KG1 (cell line): ENCODE measurements at regions not wholly inside any gene's neighbourhood (a gene's known extent, or its start where the extent isn't known, plus 50 kb on each side); places are given as distances from the start of the nearest gene placed in this dataset.

ENCODE experiments used
- DNase-seq: peaks from one replicate; lab custom pipeline; 2025; lab: John Stamatoyannopoulos, UW

DNA sequence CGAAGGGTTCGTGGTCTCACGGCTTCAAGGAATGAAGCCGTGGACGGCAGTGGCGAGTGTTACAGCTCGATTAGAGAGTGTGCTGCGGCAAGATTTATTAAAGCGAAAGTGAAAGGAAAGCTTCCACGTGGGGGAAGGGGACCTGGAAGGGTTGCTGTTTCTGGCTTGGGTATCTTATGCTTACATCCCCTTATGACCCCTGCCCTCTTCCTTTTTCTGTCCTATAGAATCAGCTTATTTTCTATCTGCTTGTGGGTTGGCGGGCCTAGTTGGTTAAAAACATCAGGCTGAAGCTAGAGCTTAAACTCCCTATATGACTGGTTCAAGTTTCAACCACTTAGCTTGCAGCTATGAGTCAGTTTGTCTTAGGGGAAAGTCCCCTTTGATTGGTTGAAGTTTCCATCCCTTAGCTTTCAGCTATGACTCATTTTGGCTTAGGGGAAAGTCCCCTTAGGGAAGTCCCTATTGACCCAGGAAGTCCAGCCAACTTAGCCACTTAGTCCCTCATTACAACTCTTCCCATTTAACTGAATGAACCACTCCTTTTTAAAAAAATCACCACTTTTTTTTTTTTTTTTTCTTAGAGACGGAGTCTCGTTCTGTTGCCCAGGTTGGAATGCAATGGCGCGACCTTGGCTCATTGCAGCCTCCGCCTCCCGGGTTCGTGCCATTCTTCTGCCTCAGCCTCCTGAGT is 1494.7 kb upstream of the TMEM132C start:
- DNase-seq, result no peak

DNA sequence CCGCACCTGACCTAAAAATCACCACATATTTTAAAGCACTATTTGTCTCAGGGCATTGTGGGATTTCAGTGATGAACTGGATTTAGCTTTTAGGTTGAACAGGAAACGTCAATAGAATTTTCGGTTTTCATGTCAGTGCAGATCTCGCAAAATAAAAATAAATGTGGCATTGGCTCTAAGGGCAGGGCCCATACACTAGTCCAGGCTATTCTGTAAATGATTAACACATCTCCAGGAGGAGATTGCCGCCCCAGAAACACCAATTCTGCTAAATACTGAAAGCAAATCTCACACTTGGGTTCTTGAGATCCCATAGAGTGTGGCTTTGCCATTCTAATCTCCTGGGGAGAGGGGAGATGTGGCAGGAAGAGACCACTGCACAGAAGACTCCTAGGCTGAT is 1494.0 kb upstream of the TMEM132C start:
- no peak for DNase-seq

DNA sequence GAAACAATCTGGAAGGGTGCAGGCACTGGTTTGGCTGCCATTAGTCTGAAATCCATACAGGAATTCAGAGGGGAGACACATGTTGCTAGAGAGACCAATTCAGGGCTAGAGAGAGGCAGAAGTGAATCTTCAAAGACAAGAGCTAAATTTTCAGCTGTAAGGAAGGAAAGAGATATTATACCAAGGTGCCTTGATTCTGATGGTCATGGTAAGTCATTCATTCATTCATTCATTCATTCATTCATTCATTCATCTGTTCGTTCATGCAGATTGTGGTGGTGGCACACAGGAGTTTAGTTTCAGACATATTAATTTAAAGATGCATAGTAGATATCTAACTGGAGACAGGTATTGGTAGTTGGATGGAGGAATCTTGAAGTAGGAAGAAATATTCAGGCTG is 1493.5 kb upstream of the TMEM132C start:
- DNase-seq, result no peak

DNA sequence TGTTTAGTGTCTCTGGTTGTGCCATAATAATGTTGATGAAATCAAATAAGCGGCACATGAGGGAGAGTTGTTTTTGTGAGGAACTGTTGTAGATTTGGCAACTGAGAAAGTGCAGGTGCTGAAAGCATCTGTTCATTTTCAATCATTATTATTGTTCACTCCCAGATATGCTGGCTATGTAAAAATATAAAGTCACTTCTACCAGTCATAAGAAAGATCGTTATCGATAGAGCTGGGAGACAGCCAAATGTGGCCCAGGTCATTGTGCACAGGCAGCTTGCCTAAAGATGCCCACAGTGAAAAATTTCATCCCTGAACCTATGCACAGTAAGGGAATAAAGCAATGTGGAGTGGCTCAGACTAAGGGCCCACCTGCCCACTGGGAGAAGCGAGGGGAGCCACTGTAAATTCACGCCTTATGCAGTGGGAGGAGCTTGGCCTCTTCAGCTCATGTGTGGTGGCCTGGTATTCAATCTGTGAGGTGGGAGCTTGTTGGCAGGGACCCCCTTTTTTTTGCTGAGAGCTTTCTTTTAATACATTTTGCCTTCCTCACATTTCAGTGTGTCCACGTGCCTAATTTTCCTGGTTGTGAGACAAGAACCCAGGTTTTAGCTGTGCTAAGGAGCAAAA is 1490.8 kb upstream of the TMEM132C start:
- DNase-seq, result no peak

DNA sequence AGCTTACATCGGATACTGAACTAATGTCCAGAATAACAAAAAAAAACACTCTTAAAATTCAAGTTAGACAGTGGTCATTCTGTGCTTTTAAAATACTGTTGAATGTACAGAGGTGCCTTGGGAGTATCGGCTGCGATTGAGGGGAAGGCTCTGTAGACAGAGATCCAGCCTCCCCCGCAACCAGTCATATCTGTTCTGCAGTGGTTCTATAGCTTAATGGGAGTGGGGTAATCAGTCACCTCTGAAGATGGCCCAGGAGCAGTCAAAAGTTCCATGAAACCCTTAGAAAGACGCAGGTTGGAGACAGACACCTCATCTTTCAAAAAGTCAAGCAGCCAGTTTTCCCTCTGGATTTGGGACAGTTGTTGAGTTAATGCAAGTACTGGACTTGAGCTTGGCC is 1486.6 kb upstream of the TMEM132C start:
- DNase-seq, result no peak

DNA sequence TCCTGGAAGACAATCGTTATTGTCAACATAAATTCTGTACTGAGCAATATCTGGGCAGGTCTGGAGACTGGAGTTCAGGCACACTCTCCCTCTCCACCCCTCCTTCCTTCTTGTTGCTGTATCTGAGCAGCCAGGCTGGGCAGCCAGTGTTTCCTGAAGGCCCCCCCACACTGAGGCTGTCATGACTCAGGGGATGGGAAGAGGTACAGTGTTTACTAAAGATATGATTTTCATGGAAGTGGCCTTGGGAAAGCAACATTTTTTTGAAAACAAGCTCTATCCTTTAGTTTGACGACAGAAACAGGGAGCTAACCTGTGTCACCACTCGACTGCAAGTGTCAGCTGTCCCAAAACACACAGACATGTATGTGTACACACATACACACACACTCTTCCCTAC is 1485.4 kb upstream of the TMEM132C start:
- DNase-seq, result no peak

DNA sequence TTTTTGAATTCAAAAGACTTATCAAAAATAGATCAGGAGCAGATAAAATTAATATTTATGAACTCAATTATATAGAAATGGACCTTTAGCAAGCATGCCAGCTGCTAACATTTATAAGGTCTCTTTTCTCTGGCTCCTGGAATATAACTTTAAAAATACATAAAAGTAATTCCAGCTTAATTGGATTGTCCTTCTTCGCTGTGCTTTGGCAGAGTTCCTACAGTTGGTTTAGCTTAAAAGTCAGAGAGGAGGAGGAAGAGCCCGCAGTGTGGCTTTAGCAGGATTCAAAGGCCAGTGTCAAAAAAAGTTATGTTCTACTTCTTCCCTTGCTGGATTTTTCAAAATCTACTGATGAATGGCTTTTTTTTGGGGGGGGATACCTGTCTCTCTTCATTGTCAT is 1484.9 kb upstream of the TMEM132C start:
- DNase-seq, result no peak

DNA sequence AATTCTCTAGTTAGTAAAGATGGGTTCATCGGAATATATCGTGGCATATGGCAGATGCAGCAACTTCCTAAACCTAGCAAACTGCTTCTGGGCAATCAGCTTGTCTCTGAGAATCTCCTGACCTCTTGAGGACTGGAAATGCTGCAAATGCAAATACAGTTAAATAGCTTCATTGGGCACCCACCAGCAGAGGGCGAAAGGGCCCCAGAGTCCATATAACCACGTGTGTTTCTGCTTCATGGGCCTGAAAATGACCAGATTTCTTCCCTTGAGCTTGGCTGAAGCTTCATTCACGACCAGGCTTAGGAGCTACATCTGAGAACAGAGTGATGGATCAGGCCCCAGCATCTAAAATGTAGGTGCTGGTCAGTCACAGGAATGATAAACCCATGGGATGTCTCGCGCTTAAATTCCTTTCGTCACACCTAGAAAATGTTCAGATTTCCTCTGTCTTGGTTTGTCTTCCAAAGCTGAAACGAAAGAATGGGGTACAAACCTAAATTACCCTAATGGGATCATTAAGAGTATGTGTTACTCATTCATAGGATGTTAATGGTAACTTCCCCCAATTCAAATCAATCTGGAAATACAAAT is 1482.5 kb upstream of the TMEM132C start:
- peak; percentile 13 for DNase-seq

DNA sequence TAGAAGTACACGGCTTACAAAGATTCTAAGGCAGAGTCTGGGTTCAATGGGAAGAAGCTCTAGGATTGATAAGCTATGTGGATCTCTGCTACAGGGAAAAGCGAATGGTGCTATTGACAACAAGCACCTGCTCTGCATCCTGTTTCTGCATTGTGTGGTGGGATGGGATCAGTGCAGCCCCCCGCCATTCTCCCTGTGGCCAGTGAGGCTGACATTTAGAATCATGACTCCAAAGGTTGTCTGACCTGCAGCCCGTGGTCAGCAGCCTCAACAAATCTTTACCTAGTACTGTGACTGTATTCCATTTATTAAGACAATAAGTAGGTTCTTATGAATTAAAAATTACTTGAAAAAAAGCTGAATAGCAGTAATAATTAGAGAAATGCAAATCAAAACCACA is 1477.0 kb upstream of the TMEM132C start:
- no peak for DNase-seq

DNA sequence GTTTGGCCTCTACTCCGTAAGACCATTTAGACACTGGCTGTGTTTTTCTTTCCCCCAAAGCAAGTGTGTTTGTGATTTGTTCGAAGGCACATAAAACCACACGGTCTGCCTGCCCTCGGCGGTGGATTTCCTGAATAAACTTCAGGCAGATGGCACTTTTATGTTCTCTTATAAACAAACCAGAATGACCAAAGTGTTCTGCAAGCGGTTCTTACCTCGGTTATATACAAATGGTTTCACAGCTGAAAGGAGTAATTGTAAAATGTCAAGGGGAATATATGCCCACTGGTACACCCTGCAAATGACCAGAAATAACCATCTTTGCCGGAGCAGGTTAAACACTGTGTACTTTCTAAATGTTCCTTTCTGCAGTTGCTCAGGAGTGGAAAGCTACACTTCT is 1475.8 kb upstream of the TMEM132C start:
- no peak for DNase-seq

DNA sequence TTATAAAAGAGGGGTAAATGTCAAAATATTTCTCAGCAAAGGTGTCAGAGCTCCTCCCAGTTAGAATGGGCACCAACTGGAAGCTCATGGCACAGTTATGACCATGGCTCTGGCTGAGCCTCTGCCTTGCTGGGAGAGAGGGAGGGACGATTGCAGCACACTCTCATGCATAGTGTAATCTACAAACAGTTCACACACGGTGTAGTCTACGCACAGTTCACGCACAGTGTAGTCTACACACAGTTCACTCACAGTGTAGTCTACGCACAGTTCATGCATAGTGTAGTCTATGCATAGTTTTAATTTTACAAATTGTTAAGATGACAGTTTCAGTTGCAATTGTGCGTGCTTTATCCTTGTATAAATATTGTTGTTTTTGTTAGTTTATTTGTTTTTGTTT is 1474.6 kb upstream of the TMEM132C start:
- no peak for DNase-seq

DNA sequence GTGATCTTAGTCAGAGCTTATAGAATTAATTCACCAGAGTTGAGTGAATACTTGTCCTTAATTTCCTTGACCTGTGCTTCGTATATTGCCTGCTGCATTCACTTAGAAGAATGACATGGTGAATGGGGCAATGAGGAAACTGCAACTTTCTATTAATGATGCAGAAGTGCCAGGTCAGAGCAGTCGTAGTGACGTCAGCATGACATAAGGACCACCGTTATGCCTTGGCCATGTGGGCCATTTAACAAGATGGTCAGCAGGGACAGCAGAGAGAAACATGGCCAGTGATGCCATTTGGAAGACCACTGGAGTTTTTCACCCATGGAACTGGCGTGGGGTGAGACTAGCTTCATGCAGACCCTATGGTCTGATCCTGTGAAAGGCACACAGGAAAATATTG is 1469.4 kb upstream of the TMEM132C start:
- DNase-seq, result no peak

DNA sequence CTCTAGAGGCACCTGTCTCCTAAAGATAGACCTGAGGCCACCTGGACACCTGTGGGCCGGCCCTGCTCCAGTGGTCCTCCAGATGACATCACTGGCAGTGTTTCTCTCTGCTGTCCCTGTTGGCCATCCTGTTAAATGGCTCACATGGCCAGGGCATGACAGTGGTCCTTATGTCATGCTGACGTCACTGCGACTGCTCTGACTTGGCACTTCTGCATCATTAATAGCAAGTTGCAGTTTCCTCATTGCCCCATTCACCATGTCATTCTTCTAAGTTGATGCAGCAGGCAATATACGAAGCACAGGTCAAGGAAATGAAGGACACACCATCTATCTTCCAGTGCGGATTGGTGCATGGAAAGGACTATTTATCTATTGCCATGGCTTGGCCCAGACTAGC is 1468.5 kb upstream of the TMEM132C start:
- DNase-seq, result no peak

DNA sequence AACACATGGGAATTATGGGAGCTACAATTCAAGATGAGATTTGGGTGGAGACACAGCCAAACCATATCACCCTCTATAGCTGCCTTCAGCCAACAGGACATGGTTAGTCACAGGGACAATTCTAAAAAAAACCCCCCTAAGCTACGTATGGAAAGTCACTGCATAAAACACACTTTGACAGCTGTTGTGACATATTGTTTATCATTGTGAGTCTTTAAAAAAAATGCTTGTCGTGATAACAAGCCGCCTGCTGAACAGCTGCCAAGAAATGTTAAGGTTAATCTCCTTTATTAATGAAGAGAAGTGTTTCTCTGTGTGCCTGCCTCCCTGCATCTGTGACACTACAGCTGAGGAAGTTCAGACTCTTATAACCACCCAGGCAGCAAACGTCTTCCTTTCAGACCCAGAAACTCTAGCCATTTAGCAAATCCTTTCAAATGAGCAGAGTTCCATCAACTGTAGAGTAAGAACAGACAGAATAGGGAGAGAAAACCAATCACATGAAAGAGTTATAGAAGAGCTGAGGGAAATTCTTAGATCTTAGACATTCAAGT is 1459.6 kb upstream of the TMEM132C start:
- no peak for DNase-seq

DNA sequence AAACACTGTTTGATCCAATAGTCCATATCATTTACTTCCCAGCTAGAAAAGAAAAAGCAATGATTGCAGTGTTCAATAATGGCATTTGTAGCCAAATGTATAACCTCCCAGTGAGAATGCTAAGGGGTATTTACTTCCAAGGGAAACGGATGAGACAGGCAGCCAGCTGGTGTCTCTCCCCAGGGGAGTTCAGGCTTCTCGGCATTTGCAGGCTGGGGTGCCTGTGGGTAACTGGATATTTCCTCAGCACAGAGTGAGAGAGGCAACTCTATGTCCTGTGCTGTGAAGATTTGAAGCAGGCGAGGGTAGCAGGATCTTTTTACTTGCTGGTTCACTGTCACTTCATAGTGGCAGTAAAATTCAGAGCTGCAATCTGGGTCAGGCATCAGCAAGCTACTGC is 1455.6 kb upstream of the TMEM132C start:
- no peak for DNase-seq

DNA sequence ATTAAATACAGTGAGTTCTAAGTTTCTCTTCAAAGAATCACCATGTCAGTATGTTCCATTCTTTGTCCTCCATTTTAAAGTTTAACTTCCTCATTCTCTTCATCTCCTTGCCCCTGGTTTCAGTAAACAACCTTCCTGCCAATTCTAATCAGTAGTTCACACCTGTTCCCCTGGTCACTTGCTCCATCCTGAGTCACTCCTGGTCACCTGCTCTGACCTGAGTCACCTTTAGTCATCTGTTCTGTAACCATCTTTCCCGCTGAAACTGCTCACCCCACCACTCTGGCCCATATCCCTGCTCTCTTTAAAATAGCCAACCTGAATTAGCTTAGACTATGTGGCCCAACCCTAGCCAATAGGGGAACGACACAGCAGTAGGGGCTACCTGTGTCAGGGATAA is 1447.4 kb upstream of the TMEM132C start:
- DNase-seq, result no peak

DNA sequence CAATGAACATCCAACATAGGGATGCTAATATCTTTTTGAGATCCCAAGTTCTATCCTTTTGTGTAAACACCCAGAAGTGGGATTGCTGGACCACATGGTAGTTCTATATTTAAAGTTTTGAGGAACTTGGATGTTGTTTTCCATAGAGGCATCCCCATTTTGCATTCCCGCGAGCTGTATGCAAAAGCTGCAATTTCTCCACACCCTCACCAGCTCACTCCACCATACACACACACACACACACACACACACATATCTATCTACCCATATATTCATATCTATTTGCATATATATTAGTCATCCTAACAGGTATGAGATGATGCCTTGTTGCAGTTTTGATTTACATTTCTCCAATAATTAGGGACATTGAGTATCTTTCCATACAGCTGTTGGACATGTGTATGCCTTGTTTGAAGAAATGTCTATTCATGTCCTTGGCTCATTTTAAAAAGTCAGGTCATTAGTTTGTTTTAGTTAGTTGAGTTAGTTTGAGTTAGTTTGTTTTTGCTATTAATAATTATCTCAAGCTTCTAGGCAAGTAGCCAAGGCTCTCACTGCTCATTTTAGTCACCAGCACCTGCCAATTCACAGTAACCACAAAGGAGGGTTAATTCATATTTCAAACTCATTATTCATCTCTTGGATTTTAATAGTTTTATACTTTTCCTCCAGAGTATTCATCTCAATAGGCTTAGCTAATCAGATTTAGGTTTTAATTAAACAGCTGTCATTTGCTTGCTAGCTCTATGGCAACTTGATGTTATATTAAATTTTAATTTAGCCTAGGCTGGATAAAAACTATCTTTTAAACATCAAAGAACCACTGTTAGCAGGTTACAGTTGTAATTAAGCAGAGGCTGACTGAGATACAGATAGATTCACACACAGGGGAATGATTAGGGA is 1435.9 kb upstream of the TMEM132C start:
- DNase-seq, result no peak

DNA sequence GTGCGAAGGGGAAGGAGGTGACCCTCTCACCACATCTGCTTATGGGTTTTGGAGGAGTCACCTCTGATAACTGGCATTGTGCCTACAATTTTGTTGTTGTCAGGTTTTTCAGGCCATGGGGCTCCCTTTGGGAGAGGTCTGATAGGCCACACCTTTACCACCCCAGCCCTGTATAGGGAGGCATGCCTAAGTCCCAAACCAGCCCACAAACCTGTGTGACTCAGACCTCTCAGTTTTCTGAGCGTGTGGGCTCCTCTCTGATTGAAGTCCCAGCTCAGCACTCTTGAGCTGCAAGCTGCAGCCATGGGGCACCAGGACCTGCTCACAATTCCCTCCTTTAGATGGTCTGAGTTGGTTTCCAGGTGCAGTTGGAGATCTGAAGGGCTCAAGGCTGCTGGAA is 1429.3 kb upstream of the TMEM132C start:
- DNase-seq, result no peak

DNA sequence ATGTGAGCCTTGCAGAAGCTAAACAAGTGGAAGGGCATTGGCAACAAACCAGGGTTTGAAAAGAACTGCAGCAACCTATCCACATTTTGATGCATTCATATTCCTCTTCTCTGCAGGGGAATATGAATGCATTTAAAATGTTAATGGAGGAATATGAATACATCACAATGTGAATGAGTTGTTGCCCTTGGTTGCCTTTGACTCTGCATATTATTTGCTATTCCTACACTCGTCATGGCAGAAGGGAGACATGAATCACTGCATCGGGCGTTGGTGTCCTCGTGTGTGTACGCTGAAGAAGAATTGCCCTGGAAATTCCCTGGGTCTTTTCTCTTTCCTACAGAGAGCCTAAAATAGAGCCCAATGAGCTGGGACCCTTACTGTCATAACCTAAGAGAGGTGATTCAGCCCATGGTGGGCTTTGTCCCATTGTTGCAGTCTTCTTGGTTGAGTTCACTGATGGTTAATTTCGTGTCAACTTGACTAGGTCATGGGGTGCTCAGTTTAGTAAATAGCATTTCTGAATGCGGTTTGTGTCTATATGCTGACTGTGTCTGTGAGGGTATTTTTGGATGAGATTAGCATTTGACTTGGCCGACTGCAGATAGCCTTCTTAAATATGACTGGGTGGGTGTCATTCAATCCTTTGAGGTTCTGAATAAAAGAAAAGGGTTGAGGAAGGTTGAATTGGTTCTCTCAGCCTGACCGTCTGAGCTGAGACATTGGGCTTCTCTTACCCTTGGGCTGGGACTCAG is 1422.9 kb upstream of the TMEM132C start:
- no peak for DNase-seq

DNA sequence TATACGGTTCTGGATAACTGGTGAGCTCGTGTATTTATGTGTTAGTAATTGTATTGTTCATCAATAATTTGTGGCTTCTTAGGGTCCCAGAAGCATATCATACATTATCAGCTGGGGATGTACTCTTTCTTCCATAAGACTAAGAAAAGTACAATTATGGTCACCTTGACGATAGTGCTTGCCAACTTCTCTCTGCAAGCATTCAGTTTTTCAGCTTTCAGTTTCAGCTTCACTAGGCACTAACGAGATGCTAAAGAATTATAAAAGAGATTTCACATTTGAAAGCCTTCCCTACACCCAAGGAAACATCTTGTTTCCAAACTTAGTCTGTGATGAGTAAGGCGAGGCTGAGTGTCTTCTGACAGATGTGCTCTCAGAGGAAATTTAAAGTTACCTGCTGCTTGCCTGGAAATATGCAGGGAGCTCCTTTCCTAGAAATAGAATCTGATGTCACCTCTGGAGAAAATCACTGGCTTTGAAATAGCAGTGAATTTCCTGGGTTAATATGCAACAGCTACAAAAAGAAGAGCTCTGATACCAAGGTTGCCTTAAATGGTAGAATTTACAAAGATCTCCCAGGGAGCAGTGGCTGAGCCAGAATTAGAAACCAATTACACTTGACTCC is 1419.9 kb upstream of the TMEM132C start:
- DNase-seq, result no peak

DNA sequence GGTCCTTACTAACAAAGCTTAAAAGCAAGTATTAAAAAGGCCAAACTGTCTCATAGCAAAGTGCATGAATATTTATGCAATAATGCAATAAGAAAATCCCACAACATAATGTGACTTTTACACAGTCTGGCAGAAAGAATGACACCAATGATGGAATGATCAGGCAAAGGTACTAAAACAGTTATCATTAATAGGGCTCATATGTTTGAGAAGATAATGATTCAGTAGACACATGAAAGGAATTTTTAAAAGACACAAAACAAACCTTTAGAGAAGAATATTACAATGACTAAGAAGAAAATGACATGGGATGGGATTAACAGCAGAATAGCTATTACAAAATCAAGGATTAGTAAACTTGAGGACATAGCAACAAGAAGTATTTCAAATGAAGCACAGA is 1411.2 kb upstream of the TMEM132C start:
- DNase-seq, result no peak
